ENCODE measurements at regions not wholly inside any gene's neighbourhood (a gene's known extent, or its start where the extent isn't known, plus 50 kb on each side); places are given as distances from the start of the nearest gene placed in this dataset.

DNA sequence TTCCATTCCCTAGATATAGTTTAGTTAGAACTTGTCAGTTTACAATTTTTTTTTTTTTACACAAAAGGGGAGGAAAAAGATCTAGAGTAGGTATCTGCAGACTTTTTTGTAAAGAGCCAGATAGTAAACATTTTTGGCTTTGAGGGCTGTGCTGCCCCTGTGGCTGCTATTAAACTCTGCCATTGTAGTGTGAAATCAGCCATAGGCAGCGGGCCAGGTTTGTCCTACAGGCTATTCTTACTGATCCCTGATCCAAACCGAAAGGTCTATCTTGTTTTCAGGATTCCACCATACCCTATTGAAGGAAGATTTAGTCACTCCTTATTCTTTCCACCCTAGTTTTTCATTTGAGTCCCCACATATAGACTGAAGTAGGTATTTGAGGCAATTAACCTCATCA lies 203.4 kb downstream of the RND3 start:
- H2AFZ ChIP-seq (ENCODE audit: control insufficient read depth, low read length): no peak overlapping the region
- no peaks in the 10 kb centered on the region for H3K36me3 ChIP-seq (ENCODE audit: control insufficient read depth in 2 of 2, extremely low read depth in 1 of 2, insufficient read depth in 2 of 2, low read length in 2 of 2)
- no peak overlapping the region for H3K27ac ChIP-seq (ENCODE audit: control insufficient read depth, insufficient read depth, low read length)
- H3K9me1 ChIP-seq (ENCODE audit: control insufficient read depth, extremely low read depth, insufficient read depth, low read length): no peaks in the 10 kb centered on the region
- no peaks in the 10 kb centered on the region for H4K20me1 ChIP-seq (ENCODE audit: control insufficient read depth, extremely low read depth, insufficient read depth, low read length)
- no peak overlapping the region for H3K4me2 ChIP-seq (ENCODE audit: control insufficient read depth, extremely low read depth, insufficient read depth, low read depth, low read length)
- no peak overlapping the region for H3K9ac ChIP-seq (ENCODE audit: control insufficient read depth, extremely low read depth, insufficient read depth, low read length)
- H3K27me3 ChIP-seq (ENCODE audit: control insufficient read depth, extremely low read depth, insufficient read depth, low read length): no peaks in the 10 kb centered on the region
- H3K79me2 ChIP-seq (ENCODE audit: control insufficient read depth, insufficient read depth, low read length): no peaks in the 10 kb centered on the region
- peaks cover 6% of the 10 kb centered on the region for H3K4me1 ChIP-seq (ENCODE audit: control insufficient read depth, extremely low read depth, insufficient read depth, low read length)
- dilution Hi-C loops (cut with MboI; ENCODE audit: extremely low pct_ligation_motif_present, low sequenced_read_pairs): no loop called here
- H3K4me3 ChIP-seq (ENCODE audit: control insufficient read depth in 2 of 3, extremely low read depth in 1 of 3, insufficient read depth in 2 of 3, low read depth in 1 of 3, low read length in 3 of 3): no peak overlapping the region
- TF ChIP-seq EZH2 (IDR thresholded peaks at IDR 0.05; ENCODE audit: low read length): no peak
- TF ChIP-seq, protein P1, sequence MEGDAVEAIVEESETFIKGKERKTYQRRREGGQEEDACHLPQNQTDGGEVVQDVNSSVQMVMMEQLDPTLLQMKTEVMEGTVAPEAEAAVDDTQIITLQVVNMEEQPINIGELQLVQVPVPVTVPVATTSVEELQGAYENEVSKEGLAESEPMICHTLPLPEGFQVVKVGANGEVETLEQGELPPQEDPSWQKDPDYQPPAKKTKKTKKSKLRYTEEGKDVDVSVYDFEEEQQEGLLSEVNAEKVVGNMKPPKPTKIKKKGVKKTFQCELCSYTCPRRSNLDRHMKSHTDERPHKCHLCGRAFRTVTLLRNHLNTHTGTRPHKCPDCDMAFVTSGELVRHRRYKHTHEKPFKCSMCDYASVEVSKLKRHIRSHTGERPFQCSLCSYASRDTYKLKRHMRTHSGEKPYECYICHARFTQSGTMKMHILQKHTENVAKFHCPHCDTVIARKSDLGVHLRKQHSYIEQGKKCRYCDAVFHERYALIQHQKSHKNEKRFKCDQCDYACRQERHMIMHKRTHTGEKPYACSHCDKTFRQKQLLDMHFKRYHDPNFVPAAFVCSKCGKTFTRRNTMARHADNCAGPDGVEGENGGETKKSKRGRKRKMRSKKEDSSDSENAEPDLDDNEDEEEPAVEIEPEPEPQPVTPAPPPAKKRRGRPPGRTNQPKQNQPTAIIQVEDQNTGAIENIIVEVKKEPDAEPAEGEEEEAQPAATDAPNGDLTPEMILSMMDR (optimal IDR thresholded peaks at IDR 0.05 in 1 of 3, IDR thresholded peaks at IDR 0.05 in 1 of 3, conservative IDR thresholded peaks at IDR 0.05 in 1 of 3; ENCODE audit: extremely low read depth in 1 of 3, insufficient read depth in 2 of 3, low read length in 3 of 3): no peak
- no peaks in the 10 kb centered on the region for H3K9me3 ChIP-seq (ENCODE audit: control insufficient read depth, low read depth, low read length)
- DNase-seq (ENCODE audit: low read depth, low spot score) (no peak), FAIRE-seq (no peak)

DNA sequence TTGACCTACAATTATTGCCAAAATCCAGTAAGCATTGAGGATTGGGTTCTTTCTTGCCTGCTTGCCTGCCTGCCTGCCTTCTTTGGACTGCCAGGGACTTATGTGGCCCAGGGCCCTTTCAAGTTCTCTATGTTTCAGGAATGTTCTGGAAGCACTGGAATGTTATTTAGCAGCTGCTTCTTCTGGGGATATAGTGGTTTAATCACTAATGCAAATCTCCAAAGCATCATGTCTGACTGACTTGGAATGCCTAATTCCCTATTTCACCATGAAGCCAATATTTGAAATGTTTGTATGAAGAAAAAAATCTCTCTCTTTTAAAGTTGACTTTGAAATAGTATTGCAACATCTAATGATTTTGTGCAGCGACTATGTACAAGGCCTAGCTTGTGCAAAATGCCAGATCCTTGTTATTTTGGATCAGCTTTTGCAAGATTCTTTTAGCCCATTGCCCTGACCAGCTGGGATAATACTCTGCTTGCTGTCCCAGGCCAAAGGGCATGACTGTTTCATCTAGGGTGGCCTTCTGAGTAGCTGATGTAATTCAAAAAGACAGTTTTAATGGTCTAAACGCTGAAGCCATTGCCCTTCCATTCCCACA lies 204.6 kb downstream of the RND3 start:
- Histone ChIP-seq H4K20me1 (ENCODE audit: control insufficient read depth, extremely low read depth, insufficient read depth, low read length) (no peaks in the 10 kb centered on the region), H3K4me1 (ENCODE audit: control insufficient read depth, extremely low read depth, insufficient read depth, low read length) (peaks cover 6% of the 10 kb centered on the region), H2AFZ (ENCODE audit: control insufficient read depth, low read length) (no peak overlapping the region), H3K79me2 (ENCODE audit: control insufficient read depth, insufficient read depth, low read length) (no peaks in the 10 kb centered on the region), H3K27me3 (ENCODE audit: control insufficient read depth, extremely low read depth, insufficient read depth, low read length) (no peaks in the 10 kb centered on the region), H3K9me1 (ENCODE audit: control insufficient read depth, extremely low read depth, insufficient read depth, low read length) (no peaks in the 10 kb centered on the region), H3K36me3 (ENCODE audit: control insufficient read depth in 2 of 2, extremely low read depth in 1 of 2, insufficient read depth in 2 of 2, low read length in 2 of 2) (no peaks in the 10 kb centered on the region), H3K9ac (ENCODE audit: control insufficient read depth, extremely low read depth, insufficient read depth, low read length) (no peak overlapping the region), H3K4me2 (ENCODE audit: control insufficient read depth, extremely low read depth, insufficient read depth, low read depth, low read length) (no peak overlapping the region), H3K4me3 (ENCODE audit: control insufficient read depth in 2 of 3, extremely low read depth in 1 of 3, insufficient read depth in 2 of 3, low read depth in 1 of 3, low read length in 3 of 3) (no peak overlapping the region), H3K27ac (ENCODE audit: control insufficient read depth, insufficient read depth, low read length) (no peak overlapping the region), H3K9me3 (ENCODE audit: control insufficient read depth, low read depth, low read length) (no peaks in the 10 kb centered on the region)
- FAIRE-seq (no peak), DNase-seq (ENCODE audit: low read depth, low spot score) (no peak)
- dilution Hi-C loops (cut with MboI; ENCODE audit: extremely low pct_ligation_motif_present, low sequenced_read_pairs): no loop called here
- TF ChIP-seq, protein P1 (optimal IDR thresholded peaks at IDR 0.05 in 1 of 3, IDR thresholded peaks at IDR 0.05 in 1 of 3, conservative IDR thresholded peaks at IDR 0.05 in 1 of 3; ENCODE audit: extremely low read depth in 1 of 3, insufficient read depth in 2 of 3, low read length in 3 of 3): no peak
- no peak for TF ChIP-seq EZH2 (IDR thresholded peaks at IDR 0.05; ENCODE audit: low read length)

All from keratinocyte (primary cell).